ENCODE measurements at regions not wholly inside any gene's neighbourhood (a gene's known extent, or its start where the extent isn't known, plus 50 kb on each side); places are given as distances from the start of the nearest gene placed in this dataset.

DNA sequence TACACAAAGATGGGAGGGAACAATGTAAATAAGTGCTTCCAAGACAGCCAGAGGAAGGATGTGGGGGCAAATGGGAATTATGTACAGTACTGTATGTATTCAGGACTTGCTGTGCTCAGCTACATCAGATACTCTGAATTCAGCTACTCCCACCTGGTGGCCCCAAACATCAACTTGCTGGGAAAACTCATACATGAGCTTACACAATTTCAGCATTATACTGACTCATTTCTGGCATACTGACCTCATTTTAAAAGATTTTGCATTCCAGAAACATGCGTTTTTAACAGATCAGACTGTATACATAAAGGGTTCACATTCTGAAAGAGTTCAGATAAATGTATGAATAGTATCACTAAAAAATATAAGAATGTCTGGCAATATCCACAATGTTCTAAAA, 59.7 kb downstream of the GPX5 start:
- DNase-seq (no peak), ATAC-seq (no peak)
- intact Hi-C loops (cut with micrococcal nuclease) = no loop called here

DNA sequence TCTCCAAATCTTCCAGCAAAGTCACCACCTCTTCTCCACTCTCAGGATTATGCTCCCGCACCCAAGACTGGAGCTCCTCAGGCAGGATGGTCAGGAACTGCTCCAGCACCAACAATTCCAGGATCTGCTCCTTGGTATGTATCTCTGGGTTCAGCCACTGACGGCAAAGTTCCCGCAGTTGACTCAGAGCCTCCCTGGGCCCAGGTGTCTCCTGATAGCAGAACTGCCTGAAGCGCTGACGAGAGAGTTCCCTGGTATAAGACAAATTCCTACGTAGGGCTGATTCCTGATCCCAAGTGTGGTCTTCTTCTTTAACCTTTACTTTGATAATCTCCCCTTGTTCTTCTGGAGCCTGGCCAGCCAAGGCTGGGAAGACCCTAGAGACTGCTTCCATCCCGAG, 60.6 kb downstream of the GPX5 start:
- intact Hi-C loops (cut with micrococcal nuclease) = no loop called here
- ATAC-seq = no peak
- DNase-seq = no peak

DNA sequence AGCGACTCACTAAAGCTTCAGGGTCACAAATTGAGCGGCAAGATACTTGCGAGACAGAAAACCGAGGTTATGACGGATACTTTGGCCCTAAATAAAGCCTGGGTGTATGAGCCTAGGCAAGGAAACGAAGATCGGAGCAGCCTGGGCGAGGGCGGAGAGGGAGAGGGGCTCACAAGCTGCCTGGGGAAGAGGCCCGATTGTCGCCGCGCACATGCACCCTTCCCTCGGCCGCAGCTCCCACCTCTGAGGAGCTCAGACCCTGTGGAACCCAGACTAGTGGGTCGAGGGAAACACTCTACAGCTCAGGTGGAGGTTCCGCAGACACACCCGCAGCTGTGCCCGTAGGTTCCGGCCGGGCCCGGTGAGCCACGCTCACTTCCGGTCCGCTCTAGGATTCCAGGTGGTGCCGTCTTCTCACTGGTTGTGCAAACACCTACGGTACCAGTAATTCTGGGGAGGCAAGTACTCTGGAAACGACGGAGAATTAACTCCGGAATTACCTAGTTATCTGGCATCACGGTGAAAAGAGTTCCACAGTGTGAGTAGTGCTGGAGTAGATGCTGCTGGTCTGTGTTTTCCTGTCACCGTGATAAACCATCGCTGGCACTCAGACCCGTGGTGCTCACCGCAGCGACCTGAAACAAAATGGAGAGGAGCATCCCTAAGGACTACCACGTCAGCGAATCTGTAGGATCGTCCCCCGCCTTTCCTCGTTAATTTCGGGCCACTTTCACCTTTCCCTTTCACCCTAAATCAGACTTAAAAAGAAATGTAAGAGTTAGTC, 61.5 kb downstream of the GPX5 start:
- peak; percentile 66 for DNase-seq
- intact Hi-C loops (cut with micrococcal nuclease) = no loop called here
- peak; percentile 96 for ATAC-seq

DNA sequence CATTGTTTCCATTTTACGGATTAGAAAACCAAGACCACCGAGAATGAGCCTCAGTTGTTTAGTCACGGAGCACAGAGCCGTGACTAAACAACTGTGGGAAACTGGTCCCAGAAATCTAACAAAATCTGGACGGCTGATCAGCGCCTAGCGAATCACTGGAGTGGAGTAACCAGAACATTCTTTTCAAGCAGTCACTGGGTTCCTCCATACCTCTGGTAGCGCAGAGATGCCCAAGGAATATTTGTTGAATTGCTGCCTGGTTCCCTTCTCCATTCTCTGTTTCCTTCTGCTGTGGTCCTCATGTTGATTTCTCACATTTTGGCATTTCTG, 62.0 kb downstream of the GPX5 start:
- intact Hi-C loops (cut with micrococcal nuclease) = no loop called here
- DNase-seq (no peak), ATAC-seq (no peak)

DNA sequence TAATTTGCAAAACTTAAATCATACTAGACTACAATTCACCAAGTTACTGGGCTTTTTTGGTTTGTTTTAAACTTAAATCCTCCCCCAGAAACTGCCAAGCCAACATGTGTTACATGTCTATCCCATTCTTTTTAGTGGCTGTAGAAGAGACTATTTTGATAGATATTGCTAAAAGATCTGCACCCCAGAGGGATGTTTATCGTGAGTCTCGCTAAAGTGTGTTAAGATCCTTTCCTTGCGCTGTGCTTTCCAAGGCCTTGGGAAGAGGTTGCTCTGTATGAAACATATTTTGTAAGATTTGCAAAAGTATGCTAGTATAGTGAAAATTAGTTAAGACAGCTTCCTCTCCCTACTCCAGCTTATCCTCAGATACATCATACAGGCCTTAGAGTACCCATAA, 63.0 kb downstream of the GPX5 start:
- DNase-seq (no peak), ATAC-seq (no peak)
- intact Hi-C loops (cut with micrococcal nuclease) = no loop called here

DNA sequence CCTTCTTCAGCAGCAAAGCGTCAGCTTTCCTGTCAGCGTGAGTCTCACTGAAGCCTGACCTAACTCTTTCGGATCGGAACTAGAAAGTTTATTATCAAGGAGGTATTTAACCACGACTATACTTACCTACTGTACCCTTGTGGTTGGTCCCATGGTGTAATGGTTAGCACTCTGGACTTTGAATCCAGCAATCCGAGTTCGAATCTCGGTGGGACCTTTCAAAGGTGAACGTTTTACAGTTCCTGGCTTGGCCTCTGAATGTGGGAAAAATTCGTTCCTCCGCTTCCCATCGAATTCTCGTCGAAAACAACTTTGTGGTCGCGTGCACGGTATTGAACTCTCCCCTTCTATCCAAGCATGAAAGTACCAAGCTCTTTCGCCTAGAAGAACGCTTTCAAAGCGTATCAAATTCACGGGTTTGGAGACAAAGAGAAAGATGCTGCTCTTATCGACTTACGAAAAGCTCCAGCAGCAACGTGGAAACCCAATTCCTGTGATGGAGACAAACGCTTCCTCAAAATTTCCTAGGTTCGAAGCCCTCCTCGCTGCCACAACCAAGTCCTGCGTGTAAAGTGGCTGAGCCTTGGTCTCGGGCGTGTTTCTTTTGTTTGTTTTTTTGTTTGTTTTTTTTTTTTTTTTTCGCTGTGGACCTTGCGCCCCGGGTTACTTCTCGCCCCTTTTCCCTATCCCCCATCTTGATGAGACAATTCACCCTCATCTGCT, 63.7 kb downstream of the GPX5 start:
- no peak for DNase-seq
- ATAC-seq = peak; percentile 39
- intact Hi-C loops (cut with micrococcal nuclease) = no loop called here

DNA sequence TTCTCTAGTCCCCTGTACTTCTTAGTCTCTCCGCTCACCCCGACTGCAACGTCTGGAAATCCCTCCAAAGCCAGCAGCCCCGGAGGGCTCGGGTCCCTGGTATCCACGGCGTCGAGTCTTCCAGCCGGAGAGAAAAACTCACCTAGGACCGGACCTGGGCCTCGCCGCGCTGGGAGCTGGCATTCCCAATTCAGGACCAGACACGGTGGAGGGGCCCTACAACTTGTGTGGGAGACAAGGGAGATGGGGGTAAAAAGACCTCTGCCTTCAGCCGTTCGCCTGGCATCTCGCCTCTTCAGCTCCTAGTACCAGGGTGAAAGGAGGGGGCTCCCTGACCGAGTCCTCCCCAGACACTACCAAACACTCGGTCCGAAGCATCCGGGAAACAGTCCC, 64.3 kb downstream of the GPX5 start:
- DNase-seq (no peak), ATAC-seq (no peak)
- intact Hi-C loops (cut with micrococcal nuclease) = no loop called here

DNA sequence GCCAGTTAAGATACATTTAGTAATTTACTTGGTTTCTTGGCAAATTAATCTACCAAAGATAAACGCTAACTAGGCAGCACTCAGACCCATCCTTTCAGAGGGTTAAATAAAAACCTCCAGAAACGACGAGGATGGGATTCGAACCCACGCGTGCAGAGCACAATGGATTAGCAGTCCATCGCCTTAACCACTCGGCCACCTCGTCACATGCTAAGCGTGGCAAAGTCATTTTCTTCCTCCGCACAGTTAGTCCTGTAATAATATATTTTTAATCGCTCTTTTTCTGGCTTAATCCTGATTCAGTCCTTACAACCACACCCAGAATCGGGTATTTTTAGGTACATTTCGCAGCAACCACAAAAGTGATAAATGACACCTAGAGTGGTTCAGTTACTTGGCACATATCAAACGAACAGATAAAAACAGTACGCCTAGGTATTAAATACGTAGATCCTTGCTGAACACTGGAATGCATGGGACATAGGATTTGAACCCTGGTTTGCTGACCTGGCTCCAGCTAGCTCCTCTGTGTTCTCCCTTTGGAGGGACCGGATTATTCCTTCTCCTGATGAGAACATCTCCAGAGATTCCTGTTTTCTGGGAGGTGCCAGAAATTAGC, 71.6 kb downstream of the GPX5 start:
- intact Hi-C loops (cut with micrococcal nuclease) = no loop called here
- DNase-seq (no peak), ATAC-seq (no peak)

DNA sequence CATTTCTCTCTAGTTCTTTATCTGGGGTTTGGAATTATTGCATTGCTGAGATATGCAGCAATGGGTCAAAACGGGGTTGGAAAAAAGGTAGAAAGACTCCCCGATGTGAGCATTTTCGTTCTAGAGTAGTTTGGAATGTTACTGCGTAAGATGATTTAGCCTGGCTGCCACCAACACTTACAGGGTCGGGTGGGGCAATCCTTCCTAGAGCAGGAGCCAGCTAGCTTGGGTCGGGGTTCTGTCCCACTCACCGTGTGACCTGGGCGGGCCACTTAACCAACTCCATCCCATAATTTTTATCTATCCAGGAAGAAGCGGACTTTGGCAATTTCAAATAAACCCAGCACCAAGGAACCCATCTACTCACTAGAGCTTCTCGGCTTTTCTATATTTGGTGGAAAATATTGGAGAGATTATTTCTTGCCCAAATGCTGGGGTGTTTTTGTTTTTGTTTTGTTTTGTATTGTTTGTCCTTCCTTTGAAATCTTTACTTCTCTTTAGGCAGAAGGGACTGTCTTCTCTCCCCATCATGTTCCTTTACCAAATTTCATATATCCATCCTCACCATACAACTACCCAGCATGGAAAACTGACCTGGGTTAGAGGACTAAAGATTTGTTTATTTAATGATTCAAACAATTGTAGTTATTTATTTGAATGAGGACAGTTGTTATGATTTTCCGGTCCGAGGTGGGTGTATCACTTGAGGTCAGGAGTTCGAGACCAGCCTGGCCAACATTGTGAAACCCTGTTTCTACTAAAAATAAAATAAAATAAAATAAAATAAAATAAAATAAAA, 72.4 kb downstream of the GPX5 start:
- DNase-seq (no peak), ATAC-seq (no peak)
- intact Hi-C loops (cut with micrococcal nuclease) = no loop called here

DNA sequence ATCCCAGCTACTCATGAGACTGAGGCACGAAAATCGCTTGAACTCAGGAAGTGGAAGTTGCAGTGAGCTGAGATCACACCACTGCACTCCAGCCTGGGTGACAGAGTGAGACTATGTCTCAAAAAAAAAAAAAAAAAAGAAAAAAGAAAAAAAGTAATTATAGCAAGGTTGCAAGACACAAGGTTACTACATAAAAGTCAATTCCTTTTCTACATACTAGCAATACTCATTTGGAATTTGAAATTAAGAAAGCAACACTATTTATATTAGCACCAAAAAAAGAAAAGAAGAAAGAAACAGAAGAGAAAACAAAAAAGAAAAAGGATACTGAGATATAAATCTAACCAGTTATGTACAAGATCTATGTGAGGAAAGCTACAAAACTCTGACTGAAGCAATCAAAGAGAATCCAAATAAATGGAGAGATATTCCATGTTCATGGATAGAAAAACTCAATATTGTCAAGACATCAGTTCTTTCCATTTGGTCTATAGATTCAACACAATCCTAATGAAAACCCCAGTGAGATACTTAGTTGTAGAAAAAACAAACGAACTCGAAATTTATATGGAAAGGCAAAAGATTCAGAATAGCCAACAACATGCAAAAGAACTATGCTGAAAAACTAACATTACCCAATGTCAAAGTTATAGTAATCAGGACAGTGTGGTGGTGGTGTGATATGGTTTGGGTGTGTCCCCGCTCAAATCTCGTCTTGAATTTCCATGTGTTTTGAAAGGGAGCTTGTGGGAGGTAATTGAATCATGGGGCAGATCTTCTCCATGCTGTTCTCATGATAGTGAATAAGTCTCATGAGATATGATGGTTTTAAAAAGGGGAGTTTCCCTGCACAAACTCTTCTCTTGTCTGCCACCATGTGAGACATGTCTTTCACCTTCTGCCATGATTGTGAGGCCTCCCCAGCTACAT, 73.3 kb downstream of the GPX5 start:
- intact Hi-C loops (cut with micrococcal nuclease) = no loop called here

DNA sequence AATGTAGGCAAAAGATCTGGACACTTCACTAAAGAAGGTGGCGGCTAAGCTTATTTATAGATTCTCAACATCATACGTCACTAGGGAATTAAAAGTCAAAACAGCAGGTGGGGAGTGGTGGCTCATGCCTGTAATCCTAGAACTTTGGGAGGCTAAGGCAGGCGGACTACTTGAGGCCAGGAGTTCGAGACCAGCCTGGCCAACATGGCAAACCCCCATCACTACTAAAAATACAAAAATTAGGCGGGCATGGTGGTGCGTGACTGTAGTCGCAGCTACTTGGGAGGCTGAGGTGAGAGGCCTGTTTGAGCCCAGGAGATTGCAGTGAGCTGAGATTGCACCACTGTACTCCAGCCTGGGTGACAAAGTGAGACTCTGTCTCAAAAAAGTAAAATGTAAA, 74.6 kb downstream of the GPX5 start:
- no peak for DNase-seq
- intact Hi-C loops (cut with micrococcal nuclease) = no loop called here
- no peak for ATAC-seq

More for the DNA sequence above, 73.3 kb downstream of the GPX5 start:
- DNase-seq = no peak
- ATAC-seq = no peak

DNA sequence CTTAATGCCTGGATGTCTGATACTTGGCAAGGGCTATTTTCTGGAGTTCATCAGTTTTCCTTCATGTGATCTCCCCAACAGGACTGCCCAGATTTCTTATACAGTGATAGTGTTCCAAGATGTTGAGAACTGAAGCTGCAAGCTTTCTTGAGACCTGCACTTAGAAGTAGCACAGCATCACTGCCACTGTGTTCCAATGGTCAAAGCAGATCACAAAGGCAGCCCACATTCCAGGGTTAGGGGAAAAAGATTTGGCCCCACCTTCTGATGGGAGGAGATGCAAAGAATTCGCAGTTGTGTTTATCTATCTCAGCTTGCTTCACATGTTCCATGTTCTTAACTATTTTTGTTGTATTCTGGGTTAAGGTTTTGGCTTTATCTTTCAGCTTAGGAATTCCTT, 78.2 kb downstream of the GPX5 start:
- ATAC-seq = no peak
- intact Hi-C loops (cut with micrococcal nuclease) = no loop called here

DNA sequence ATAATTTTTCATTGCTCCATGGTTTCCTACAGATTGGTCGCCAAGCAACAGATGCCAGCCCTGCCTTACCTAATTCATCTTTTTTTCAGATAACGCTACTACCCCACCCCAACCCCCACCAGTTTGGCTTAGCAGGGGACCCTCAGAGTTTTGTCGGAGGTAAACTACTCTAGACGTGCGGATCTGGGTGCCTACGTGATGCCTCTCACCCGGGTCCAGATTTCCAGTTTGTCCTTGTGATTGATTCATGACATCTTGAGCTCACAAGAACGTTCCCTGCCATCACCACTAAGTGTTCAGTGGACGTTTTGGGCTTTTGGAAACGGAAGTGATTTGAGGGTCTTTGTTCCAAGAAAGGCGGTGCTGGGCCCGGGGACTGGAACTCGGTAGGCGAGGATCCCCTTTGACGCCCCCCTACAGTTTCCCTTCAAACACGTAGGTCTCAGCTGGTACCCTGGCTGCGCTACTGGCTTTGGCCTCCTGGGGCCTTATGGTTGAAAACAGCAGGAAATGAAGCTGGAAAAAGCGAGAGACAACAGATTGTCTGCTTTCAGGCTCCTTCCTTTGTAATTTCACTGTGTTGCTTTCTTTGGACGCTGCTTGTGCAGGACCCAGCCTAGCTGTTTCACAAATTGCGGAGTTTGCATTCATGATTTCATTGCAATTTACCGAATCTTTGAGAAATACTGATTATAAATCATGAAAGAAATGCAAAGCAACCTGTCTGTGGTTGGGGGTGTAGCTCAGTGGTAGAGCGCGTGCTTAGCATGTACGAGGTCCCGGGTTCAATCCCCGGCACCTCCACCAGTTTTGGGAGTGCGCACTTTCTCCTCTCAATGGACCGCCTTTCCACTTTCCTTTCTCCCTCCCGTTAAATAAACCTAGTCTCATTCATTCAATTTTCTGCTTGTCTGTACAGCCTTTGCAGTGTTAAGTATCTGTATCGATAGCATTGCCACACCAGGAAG, 81.0 kb downstream of the GPX5 start:
- intact Hi-C loops (cut with micrococcal nuclease) = no loop called here
- no peak for DNase-seq
- no peak for ATAC-seq

More for the DNA sequence above, 78.2 kb downstream of the GPX5 start:
- DNase-seq = no peak

DNA sequence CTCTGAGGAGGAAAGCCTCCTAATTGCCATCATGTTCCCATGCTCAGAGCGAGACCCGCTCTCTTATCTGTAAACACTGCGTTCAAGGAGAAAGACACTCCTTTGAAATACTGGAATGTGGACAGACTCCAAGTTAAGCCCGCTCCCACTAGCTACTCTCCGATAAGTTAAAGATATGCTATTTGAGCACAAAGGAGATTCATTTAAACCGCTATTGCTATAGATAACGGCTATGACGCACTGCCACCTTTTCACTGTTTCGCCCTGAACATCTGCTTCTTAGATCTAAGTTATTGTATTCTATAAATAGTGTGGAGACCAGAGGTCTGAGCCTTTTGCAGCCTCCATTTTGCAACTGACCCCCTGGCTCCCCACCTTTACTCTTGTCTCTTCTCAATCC, 82.3 kb downstream of the GPX5 start:
- intact Hi-C loops (cut with micrococcal nuclease) = no loop called here
- DNase-seq (no peak), ATAC-seq (no peak)

DNA sequence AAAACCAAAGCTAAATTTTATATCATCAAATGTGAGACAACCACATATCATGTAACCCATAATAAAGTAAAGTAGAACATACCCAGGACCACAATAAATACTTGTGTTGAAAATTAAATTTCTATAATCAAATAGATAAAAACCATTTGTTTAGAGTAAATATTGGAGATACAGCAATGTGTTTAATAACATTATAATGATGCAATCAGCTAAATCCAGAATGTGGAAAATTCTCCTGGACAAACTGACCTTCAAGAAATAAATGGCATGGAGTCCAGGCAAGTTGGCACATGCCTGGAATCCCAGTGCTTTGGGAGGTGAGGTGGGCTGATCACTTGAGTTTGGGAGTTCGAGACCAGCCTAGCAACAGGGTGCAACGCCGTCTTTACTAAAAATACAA, 84.0 kb downstream of the GPX5 start:
- ATAC-seq (no peak), DNase-seq (no peak)

DNA sequence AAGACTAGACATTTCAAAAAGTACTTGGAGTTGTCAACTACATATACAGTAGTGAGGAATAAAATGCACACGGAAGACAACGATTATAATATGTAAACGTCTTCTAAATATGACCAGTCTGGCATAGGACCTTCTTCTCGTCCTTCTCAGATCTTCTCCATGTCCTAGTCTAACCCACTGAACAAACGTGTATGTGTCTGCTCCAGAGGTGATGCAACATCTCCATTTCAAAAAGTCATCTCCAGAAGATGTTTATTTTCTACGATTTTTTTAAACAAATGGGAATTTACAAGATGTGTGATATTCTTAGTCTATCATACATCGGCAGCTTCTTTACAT, 89.9 kb downstream of the GPX5 start:
- no peak for DNase-seq
- intact Hi-C loops (cut with micrococcal nuclease) = no loop called here
- no peak for ATAC-seq

More for the DNA sequence above, 84.0 kb downstream of the GPX5 start:
- intact Hi-C loops (cut with micrococcal nuclease) = no loop called here

DNA sequence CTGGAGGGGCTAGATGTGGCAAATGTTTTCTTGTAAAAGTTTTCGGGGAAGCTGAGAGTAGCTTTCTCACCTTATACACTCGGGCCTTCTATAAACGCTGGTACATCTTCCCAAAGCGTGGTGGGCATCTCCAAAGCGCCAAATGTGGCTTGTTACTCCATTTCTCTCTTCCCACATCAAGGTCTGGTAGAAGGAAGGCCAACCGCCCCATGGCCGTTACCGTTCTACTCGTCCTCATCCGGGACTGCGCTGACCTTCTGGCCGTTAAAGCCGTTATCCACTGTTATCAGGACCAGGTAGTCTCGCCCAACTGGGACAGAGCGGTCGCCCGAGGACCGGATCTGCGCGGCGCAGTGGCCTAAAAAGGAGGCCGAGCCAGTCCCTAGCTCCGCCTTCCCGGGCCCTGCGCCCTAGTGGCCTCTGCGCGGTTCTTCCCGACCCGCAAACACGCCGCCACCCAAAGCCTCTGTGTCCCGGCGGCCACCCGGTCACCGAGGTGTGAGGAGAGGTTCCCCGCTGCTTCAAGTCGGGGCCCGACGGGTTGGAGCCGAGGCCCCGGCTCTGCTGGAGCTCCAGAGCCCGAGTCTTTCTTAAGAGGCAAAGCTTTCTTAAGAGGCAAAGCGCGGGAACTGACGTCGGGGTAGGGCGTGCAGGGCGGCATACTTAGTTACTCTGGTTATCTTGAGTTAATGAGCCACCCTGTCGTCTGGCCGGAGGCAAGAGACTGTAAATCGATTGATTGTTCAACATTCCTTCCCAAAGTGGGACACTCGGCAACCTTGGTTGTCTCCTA, 90.5 kb downstream of the GPX5 start:
- intact Hi-C loops (cut with micrococcal nuclease) = no loop called here
- ATAC-seq = no peak
- DNase-seq = no peak
